ENCODE measurements at regions not wholly inside any gene's neighbourhood (a gene's known extent, or its start where the extent isn't known, plus 50 kb on each side); places are given as distances from the start of the nearest gene placed in this dataset.
"Not testable (repeated sequence)": the region's sequence is repeated elsewhere in the genome, so short reads cannot be mapped to it uniquely, and the experiment has no call there.

DNA sequence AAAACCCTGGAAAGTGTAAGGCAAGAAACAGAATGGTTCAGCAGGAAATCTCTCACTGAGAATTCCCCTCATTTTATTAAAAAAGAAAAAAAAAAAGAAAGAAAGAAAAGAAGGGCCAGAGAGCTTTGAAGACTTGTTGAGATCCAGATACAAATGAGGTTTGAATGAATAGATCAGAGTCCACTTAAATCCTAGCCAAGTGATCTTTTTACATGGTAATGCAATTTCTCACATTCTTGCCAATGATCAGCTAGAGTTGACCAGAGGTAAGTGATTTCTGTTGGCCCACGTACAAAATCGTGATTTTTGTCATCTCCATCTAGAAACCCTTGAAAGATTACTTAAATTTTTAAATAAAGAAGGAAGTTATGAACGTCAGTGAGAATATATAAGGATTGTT is 261.5 kb upstream of the PCSK5 start:
- DNase-seq: no peak

- no peak for DNase-seq
Observed at GRCh38 chr9:75633451-75634057, 256.9 kb upstream of the PCSK5 start.

DNA sequence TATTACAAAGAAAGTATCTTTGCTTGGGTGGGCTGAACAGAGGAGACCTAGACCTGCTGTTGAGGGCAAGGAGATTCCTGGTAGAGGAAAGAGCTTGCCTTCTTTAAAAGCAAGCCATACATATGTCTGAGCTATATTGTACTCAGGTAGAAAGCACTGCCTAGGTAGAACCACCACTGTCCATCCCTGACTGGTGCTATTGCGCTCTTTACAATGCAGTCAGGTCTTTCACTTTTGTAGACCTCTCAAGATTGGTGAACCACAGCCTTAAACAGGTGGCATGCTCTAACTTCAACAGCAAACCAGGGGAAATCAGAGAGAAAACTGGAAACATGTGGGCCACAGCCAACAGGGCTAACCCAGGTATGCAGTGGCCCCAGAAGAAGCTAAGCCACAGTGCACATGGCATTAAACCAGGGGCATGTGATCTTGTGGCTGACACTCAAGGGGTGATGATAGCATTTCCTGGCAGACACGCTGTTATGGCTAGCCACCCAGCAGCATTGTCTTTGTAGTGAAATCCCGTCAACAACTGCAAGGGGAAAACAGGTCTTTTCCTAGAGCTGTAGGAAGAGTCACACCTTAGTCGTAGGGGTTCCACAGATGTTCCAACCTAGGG is 253.9 kb upstream of the PCSK5 start:
- no peak for DNase-seq

DNA sequence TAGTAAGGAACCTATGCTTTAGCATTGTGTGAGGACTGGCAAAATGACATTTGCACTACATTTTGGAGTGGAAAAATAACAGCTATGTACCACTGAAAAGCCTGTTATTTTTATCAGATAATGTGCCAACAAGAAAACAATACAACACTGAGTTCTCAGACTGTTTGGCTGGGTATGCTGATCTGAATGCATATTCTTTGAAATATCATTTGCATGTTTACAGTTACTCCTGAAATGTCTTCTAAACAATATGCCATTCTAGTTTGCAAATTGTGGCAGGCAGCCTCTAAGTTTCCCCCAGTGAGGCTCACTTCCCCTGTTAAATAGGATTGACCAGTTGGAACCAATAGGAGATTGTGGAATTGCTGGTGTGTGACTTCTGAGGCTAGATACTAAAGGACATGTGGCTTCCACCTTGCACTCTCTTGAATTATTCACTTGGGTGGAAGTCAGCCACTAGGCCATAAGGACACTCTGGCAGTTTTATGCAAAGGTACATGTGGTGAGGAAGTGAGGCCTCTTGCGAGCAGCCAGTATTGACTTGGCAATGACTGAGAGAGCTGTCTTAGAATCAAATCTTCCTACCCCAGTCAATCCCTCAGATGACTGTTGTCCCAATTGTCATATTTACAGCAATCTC is 250.4 kb upstream of the PCSK5 start:
- no peak for DNase-seq

DNA sequence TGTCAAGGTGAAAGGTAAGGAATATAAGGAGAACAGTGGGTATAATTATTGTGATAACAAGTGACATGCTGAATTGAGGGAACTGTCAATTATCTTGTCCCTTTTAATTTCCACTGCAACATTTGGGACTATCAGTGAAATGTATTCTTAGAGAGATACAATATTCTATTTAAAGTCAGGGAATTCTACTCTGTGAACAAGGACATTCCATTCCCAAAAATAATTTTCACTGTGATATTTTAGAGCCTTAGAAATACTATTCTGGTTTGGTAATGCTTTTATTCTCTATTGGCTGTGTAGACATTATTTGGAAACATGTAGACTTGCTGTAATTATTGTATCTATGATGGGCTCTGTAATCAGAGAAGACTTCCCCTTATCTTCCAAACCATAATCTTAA is 248.0 kb upstream of the PCSK5 start:
- DNase-seq: no peak

DNA sequence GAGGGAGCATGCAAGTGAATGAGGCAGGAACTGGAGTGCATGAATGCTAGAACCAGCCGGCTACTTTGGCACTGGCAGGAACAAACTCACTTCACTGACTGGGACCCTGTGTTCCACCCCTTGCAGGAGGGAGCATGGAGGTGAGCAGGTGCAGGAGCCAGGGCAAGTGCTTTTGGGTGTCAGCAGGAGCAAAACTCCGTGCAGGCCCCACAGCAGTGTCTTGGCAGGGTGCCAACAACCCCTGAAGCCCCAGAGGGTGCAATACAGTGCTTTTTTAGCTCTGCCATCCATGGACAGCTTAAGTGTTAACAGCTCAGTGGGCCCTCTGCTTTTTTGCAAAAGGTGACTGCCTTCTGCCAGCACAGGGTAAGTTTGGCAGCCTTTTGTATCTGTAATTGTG is 245.8 kb upstream of the PCSK5 start:
- no peak for DNase-seq

GRCh38 chr9:75648034-75648433 is 242.4 kb upstream of the PCSK5 start:
- no peak for DNase-seq

DNA sequence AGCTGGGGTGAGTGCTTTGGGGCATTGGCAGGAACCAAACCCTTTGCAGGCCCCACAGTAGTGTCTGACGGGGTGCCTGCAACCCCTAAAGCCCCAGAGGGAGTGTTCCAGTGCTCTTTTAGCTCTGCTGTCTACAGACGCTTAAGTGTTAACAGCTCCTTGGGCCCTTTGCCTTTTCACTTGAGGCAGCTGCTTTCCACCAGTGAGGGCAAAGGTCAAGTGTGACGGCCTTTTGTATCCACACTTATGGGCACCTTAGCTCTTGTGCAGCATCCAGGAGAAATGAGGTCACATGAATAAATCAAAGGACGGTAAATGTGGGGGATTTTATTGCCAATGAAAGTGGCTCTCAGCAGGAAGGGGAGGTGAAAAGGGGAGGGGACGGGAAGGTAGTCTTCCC is 241.4 kb upstream of the PCSK5 start:
- DNase-seq: no peak

GRCh38 chr9:75651709-75652108 is 238.8 kb upstream of the PCSK5 start:
- no peak for DNase-seq

- DNase-seq: no peak
Observed at GRCh38 chr9:75653335-75653734, 237.1 kb upstream of the PCSK5 start.

DNA sequence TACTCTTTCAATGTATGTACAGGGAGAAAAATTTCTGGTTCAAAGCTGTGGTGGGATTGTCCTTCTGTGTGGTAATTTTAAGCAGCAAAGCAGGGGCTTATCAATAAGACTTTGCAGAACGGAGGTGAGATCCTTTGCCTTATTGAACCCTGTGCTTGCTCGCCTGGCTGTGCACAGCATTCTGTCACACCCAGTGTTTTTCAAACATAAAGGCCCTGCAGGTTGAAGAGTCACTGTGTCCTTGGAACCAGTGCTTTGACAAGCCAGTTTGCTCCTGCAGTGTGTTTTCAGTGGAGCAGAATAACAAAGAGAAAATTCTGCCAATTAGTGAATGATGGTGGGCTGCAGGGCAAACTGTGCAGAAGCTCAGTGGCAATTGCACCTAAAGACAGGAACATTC is 236.7 kb upstream of the PCSK5 start:
- DNase-seq: no peak

GRCh38 chr9:75657015-75657414 is 233.5 kb upstream of the PCSK5 start:
- no peak for DNase-seq

DNA sequence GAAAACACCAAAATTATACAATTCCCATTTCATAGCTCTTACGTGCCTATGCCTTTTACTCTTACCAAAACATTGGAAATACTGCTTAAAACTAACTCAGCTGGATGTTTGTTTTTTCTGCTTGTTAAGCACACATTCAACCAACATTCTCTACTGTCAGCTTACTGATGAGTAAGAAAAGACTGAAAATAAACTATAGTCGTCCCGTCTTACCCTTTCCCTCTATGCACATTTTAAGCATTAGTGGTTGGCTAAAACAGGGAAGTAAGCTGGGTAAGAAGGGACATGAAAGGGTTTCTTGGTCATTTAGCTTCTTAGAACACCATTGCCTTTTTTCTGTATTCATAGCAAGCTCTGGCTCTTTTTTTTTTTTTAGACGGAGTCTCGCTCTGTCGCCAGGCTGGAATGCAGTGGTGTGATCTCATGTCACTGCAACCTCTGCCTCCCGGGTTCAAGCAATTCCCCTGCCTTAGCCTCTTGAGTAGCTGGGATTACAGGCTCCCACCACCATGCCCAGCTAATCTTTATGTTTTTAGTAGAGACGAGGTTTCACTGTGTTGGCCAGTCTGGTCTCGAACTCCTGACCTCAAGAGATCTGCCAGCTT is 232.1 kb upstream of the PCSK5 start:
- no peak for DNase-seq

DNA sequence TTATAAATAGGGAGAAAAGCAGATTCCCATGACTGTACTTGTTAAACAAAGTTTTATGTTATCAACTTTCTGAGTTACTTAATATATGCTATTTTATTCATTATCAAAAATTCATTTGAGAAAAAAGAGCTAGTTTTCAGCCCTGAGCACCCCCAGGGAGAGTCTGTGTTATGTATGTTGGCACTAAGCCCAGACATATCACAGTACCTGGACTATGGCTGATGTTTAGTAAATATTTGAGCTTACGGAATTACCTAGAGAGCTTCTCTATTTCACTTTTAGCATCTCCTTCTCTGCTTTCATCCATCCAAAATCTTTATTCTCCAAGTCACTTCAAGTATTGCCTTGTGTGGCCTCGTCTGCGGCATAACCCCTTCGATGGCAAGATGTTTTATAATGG is 225.9 kb upstream of the PCSK5 start:
- DNase-seq: peak; percentile 28

- no peak for DNase-seq
Observed at GRCh38 chr9:75666856-75667554, 223.5 kb upstream of the PCSK5 start.

- DNase-seq: no peak
Observed at GRCh38 chr9:75669721-75670120, 220.8 kb upstream of the PCSK5 start.

- DNase-seq: no peak
Observed at GRCh38 chr9:75671354-75671753, 219.1 kb upstream of the PCSK5 start.

DNA sequence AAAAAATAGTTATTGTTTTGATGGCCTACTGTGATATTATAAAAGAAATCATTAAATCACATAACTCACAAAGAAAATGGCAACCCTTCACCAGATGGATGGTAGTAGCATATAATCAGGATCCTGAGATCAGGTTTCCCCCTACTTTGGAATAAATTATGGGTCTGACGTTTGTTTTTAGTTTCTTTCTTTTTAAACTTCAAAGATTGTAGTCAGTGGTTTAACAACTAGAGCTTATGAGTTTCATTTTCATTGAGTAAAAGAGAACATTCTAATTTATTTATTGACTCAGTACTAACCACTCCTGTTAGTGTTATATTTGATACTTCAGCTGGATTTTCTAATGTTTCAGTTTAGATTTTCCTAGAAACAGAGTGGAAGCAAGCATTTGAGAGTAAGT is 218.0 kb upstream of the PCSK5 start:
- DNase-seq: no peak

GRCh38 chr9:75683591-75683990 is 206.9 kb upstream of the PCSK5 start:
- DNase-seq: no peak

- no peak for DNase-seq
Observed at GRCh38 chr9:75685062-75685461, 205.4 kb upstream of the PCSK5 start.

GRCh38 chr9:75687359-75687953 is 203.0 kb upstream of the PCSK5 start:
- no peak for DNase-seq

GRCh38 chr9:75690551-75690950 is 199.9 kb upstream of the PCSK5 start:
- not testable (repeated sequence) for DNase-seq

GRCh38 chr9:75691408-75691807 is 199.1 kb upstream of the PCSK5 start:
- no peak for DNase-seq
